ENCODE measurements at regions not wholly inside any gene's neighbourhood (a gene's known extent, or its start where the extent isn't known, plus 50 kb on each side); places are given as distances from the start of the nearest gene placed in this dataset.

- DNase-seq (ENCODE audit: low read depth), result no peak
- TF ChIP-seq CTCF (IDR thresholded peaks at IDR 0.05; ENCODE audit: low read depth, low read length), result no peak
- TF ChIP-seq POLR2A (IDR thresholded peaks at IDR 0.05; ENCODE audit: extremely low read depth, insufficient read length), result no peak
- TF ChIP-seq MAX (IDR thresholded peaks at IDR 0.05; ENCODE audit: low read depth, low read length), result no peak
- no peak for TF ChIP-seq MYC (IDR thresholded peaks at IDR 0.05; ENCODE audit: low read depth, low read length)
- H3K4me3 ChIP-seq (ENCODE audit: low read depth, low read length), result no peak overlapping the region
These were observed 73.5 kb upstream of the RUNX3 start for GRCh38 chr1:25003457-25004190.

GRCh38 chr1:25003000-25003399 is 72.9 kb upstream of the RUNX3 start:
- no peak for DNase-seq (ENCODE audit: low read depth)
- no peak overlapping the region for H3K4me3 ChIP-seq (ENCODE audit: low read depth, low read length)
- no peak for TF ChIP-seq CTCF (IDR thresholded peaks at IDR 0.05; ENCODE audit: low read depth, low read length)

- peak; percentile 89 for DNase-seq (ENCODE audit: low read depth)
- TF ChIP-seq MYC (IDR thresholded peaks at IDR 0.05; ENCODE audit: low read depth, low read length) (no peak), POLR2A (IDR thresholded peaks at IDR 0.05; ENCODE audit: extremely low read depth, insufficient read length) (no peak), MAX (IDR thresholded peaks at IDR 0.05; ENCODE audit: low read depth, low read length) (no peak), CTCF (IDR thresholded peaks at IDR 0.05; ENCODE audit: low read depth, low read length) (no peak)
- H3K4me3 ChIP-seq (ENCODE audit: low read depth, low read length), result peak overlapping the region; percentile 2
These were observed 71.2 kb upstream of the RUNX3 start for GRCh38 chr1:25001125-25001915.

- TF ChIP-seq POLR2A (IDR thresholded peaks at IDR 0.05; ENCODE audit: extremely low read depth, insufficient read length), result no peak
- TF ChIP-seq MAX (IDR thresholded peaks at IDR 0.05; ENCODE audit: low read depth, low read length), result no peak
- TF ChIP-seq MYC (IDR thresholded peaks at IDR 0.05; ENCODE audit: low read depth, low read length), result no peak
- no peak for TF ChIP-seq CTCF (IDR thresholded peaks at IDR 0.05; ENCODE audit: low read depth, low read length)
- H3K4me3 ChIP-seq (ENCODE audit: low read depth, low read length), result no peak overlapping the region
- DNase-seq (ENCODE audit: low read depth), result peak; percentile 30
These were observed 69.8 kb upstream of the RUNX3 start for GRCh38 chr1:24999906-25000305.

GRCh38 chr1:24999426-24999825 is 69.3 kb upstream of the RUNX3 start:
- no peak for TF ChIP-seq POLR2A (IDR thresholded peaks at IDR 0.05; ENCODE audit: extremely low read depth, insufficient read length)
- no peak for TF ChIP-seq CTCF (IDR thresholded peaks at IDR 0.05; ENCODE audit: low read depth, low read length)
- TF ChIP-seq MAX (IDR thresholded peaks at IDR 0.05; ENCODE audit: low read depth, low read length), result no peak
- no peak for TF ChIP-seq MYC (IDR thresholded peaks at IDR 0.05; ENCODE audit: low read depth, low read length)
- H3K4me3 ChIP-seq (ENCODE audit: low read depth, low read length), result no peak overlapping the region

More at GRCh38 chr1:24999426-24999825, 69.3 kb upstream of the RUNX3 start:
- DNase-seq (ENCODE audit: low read depth), result no peak

All from NB4 (cell line).